HG03175 (cell line): ENCODE measurements at regions not wholly inside any gene's neighbourhood (a gene's known extent, or its start where the extent isn't known, plus 50 kb on each side); places are given as distances from the start of the nearest gene placed in this dataset.

ENCODE experiments used
- ATAC-seq: cut with Tn5 transposase; IDR thresholded peaks from one replicate; pipeline ENCODE4 v1.9.1; 2021; ENCODE audit warnings: mild to moderate bottlenecking, moderate library complexity; ENCODE audit not compliant: unreplicated experiment

DNA sequence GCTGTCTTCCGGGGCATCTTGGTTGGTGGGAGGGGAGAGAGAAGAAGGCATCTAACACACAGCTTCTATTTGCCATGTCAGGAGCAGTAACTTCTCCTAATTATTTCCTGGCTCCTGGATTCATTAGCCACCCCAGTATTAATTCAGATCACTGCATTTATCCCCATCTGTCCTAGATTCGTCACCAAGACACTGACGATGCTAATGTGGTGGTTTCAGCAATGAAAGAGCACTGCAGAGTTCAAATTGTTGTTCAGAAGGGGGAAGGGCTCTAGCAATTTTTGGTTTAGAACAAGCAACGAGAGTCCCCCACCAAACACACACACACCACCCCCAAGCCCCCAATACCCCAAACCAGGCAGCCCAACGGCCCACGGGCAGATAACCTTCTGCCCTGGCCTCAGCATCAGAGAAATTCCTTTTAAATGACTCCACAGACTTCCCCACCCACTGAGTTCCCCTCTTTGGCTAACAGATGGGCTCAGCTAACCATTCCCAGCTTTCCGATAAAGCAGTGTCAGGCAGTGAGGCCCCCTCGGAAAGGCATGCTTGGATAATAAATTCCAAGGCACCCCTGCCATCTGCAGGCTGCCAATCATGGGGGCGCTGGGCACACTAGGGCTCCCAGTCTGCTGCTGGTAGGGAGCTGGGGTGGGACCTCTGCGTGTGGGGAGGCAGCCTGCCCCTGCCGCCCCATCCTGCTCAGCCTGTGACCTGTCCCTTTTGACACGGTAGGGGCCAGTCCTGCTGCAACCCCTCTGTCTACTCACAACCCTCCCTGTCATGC, 453.5 kb downstream of the MIAT start:
- no peak for ATAC-seq

DNA sequence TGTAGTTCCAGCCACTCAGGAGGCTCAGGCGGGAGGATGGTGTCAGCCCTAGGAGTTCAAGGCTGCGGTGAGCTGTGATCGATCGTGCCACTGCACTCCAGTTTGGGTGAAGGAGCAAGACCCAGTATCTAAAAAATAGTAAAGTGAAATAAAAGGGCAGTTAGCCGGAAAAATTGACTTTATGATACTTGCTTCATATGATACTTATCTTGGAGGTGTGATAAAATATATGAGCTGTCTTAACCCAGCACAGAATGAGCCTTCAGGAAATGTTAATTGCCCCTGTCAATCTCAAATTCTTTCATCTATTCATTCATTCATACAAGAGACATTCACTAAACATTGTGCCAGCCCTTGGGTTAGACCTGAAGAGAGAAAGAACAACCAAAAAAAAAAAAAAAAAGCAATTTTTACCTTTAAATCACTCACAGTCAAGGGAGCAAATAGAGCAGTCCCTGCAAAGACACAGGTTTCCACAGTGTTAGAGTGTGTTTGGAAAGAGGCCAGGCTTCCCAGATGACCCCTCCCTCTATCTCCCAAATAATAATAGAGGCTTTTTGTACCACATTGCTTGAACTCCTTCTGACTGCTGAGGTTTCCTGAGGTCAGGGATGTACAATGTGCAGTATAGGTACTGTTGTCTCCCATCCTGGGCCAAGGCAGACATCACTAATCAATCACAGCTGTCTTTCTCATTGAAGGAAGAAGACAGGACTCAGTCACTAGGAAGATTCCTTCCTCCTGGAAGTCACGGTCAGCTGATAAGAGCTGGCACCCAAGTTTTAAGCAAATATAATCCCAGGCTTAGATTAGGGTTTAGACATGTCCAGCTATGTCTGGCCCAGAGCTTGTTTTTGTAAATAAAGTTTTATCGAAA, 454.6 kb downstream of the MIAT start:
- no peak for ATAC-seq

DNA sequence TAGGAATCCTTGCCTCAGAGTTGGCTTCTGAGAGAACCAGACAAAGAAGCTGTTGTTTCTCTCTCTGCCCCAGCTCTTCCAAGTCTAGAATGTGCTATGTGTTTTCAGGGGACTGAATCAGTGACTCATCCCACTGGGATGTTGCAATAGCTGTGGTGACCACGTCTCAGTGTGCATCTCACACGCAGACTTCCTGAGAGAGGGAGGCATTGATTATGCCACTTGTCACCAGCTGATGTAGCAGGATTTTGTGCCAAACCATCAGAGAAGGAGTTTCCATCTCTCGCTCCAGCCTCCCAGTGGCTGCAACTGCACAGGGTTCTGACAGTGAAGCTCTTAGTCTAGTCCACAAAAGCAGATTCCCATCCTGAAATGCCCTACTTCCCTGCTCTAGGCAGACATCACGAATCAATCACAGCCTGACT, 455.8 kb downstream of the MIAT start:
- ATAC-seq: no peak

DNA sequence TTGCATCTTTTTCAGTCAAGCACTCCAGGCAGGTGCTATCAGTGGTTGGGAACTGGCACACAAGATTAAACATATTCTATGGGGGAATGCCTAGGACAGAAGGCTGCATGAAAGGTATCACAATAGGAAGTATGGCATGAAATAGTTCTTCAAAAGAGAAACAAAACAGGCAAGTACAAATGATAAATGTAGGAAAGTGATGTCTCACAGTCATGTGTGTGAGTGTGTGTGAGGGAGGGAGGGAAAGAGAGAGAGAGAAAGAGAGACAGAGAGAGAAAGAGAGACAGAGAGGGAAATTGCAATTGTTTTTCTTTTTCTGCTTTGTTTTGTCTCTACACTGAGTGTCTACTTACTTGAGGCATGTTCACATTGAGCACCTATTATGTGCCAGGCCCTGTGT, 456.3 kb downstream of the MIAT start:
- no peak for ATAC-seq

DNA sequence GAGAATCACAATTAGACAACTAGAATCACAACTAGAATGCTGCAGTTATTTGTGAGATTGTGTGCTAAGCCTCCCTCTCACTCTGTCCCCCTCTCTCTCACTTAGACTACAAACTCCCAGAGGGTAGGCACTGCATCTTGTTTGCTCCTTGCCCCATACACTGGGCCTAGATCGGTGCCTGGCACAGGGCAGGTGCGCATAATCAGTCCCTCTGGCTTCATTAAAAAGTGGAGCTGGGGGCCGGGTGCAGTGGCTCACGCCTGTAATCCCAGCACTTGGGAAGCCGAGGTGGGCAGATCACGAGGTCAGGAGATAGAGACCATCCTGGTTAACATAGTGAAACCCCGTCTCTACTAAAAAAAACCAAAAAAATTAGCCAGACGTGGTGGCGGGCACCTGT, 456.8 kb downstream of the MIAT start:
- no peak for ATAC-seq

DNA sequence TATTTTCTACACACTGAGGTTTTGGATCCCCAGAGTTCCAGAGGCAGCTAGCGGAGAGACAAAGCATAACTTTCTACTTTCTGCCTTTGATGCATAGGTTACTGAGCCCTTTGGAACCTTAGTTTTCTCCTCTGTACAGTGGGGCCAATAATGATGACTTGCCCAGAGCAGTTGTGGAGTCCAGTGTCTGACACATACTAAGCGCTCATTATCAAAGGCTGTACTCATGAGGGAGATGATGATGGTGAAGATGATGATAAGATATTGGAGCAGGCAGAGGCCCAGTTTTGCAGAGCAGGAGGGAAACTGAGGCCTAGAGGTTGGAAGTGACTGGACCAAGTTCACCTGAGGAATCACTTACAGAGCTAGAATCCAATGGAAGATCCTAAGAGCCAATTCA, 458.0 kb downstream of the MIAT start:
- ATAC-seq: no peak

- ATAC-seq: no peak
Measured at GRCh38 chr22:27115816-27116256, 458.4 kb downstream of the MIAT start.

GRCh38 chr22:27116312-27117086, 459.1 kb downstream of the MIAT start:
- ATAC-seq: no peak

- ATAC-seq: no peak
Measured at GRCh38 chr22:27120036-27120435, 462.6 kb downstream of the MIAT start.

GRCh38 chr22:27122574-27122973, 465.2 kb downstream of the MIAT start:
- ATAC-seq: no peak

GRCh38 chr22:27123880-27124279, 466.5 kb downstream of the MIAT start:
- no peak for ATAC-seq

DNA sequence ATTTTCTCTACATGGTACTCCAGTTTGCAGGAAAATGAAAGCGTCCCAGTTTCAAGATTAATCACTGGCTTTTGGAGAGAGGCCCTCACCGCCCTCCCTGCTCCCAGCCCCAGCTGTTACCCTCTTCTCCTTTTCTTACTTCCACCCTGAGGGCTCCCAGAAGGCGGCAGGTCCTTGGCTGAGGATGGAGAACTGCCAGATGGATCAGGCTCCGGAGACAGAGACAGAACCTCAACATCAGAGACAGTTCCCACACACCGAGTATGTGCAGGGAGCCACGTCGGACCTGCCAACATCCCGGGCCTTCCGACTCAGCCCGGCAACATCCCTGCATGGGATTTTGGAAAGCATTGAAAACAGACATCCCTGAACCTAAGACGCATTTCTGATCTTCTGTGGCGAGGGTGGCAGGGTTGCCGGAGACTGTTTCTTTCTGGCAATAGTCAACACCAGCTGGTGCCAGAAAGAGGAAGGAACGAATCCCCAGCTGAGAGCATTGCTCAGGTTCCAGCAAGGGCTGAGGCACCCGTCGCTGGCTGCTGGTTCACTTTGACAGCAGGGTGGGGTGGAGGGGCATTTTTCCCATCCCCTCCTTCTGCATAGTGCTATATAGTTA, 467.1 kb downstream of the MIAT start:
- ATAC-seq: no peak

DNA sequence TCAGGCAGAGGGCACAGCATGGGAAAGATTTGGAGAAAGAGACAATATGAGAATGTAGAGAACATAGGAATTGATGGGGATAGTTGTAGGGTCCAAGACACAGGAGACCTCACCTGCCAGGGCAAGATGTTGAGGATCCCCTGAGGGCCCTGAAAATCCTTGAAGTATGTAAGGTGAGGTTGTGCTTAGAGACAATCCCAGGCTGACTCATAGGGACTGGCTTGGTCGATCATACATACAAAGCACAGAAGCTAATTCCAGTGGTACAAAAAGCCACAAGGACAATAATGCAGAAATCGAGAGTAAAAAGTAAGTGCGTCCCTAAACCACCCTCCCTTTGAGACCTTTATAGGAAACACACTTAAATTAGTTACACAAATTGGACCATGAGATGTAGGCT, 468.2 kb downstream of the MIAT start:
- ATAC-seq: no peak

DNA sequence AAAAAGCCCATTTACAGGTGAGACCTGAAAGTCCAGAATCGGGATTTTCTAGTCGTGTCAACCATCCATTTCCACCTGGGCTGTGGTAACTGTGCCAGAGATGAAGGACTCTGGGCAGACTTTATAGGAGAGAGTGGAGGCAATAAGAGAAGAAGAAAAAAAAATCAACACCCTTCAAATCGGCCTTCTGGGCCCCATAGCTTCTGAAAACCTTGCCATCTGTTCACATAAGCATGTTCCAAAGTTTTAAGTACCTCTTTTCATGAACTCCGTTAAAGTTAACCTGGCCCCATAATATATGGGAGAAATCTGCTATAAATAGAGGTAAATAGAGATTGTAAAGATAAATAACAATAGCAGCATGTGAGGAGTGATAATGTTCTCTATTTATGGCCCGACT, 470.5 kb downstream of the MIAT start:
- ATAC-seq: no peak

DNA sequence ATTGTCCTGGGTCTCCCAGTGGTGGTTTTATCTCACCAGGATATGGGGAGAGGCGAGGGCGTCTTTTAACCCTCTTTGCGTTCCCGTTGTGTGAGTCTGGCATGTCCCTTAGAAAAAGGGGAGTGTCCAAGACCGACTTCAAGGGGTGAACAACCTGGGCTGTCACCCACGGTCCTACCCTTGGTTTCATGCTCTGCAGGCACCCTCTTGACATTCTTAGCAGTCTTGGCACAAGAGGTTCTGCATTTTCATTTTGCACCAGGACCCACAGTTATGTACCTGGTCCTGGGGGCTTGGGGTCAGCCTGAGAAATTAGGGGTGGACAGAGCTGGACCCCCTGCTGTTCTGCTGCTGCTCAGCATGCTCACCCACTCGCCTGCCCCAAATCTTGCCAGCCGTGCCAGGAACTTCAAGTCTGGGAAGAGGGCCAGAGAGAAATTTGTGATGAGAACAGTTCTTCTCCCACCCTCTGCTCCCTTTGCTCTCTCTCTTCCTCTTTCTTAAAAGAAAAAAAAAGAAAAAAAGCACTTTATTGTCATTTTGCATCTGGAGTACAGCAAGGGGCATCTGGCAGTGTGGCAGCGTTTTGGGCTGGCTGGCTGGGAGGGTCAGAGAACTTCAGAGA, 471.2 kb downstream of the MIAT start:
- no peak for ATAC-seq

GRCh38 chr22:27129266-27129665, 471.9 kb downstream of the MIAT start:
- ATAC-seq: no peak

DNA sequence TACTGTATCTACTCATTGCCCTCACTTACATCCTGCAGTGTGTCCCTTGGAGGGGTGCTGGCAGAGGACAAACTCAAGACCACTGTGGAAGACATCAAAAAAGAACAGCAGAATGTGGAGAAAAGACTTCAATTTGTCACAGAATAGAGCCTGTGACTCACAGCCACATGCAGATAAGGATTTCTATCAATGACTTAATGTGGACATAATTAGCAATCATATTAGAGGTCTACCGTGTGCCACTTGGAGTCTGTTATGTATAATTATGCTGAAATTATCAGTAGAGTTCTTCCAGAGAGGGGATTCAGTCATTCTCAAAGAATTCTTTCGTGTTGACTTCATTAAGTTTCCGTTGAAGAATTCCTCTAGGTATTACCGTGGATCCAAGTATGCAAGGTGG, 473.5 kb downstream of the MIAT start:
- no peak for ATAC-seq

GRCh38 chr22:27131346-27131745, 474.0 kb downstream of the MIAT start:
- ATAC-seq: no peak

GRCh38 chr22:27132400-27132799, 475.0 kb downstream of the MIAT start:
- ATAC-seq: no peak

- ATAC-seq: no peak
Measured at GRCh38 chr22:27133019-27133431, 475.6 kb downstream of the MIAT start.
